ENCODE measurements at regions not wholly inside any gene's neighbourhood (a gene's known extent, or its start where the extent isn't known, plus 50 kb on each side); places are given as distances from the start of the nearest gene placed in this dataset.
"Not testable (repeated sequence)": the region's sequence is repeated elsewhere in the genome, so short reads cannot be mapped to it uniquely, and the experiment has no call there.

- DNase-seq: no peak
These were observed 134.4 kb upstream of the ASCC3 start for GRCh38 chr6:101015541-101015940.

- no peak for DNase-seq
These were observed 135.0 kb upstream of the ASCC3 start for GRCh38 chr6:101016163-101016562.

- no peak for DNase-seq
These were observed 137.0 kb upstream of the ASCC3 start for GRCh38 chr6:101018157-101018556.

- no peak for DNase-seq
These were observed 140.4 kb upstream of the ASCC3 start for GRCh38 chr6:101021504-101021903.

GRCh38 chr6:101042966-101043365 lies 161.8 kb upstream of the ASCC3 start:
- no peak for DNase-seq

GRCh38 chr6:101058296-101058695 lies 177.2 kb upstream of the ASCC3 start:
- DNase-seq: no peak

GRCh38 chr6:101066481-101066880 lies 185.4 kb upstream of the ASCC3 start:
- DNase-seq: no peak

- DNase-seq: no peak
These were observed 188.2 kb upstream of the ASCC3 start for GRCh38 chr6:101069191-101069795.

GRCh38 chr6:101070044-101070608 lies 189.0 kb upstream of the ASCC3 start:
- DNase-seq: no peak

- DNase-seq: no peak
These were observed 196.2 kb upstream of the ASCC3 start for GRCh38 chr6:101077344-101077743.

- no peak for DNase-seq
These were observed 198.7 kb upstream of the ASCC3 start for GRCh38 chr6:101079696-101080270.

- DNase-seq: no peak
These were observed 199.5 kb upstream of the ASCC3 start for GRCh38 chr6:101080597-101080996.

- no peak for DNase-seq
These were observed 202.5 kb upstream of the ASCC3 start for GRCh38 chr6:101083533-101084175.

GRCh38 chr6:101085327-101085726 lies 204.2 kb upstream of the ASCC3 start:
- DNase-seq: no peak

- no peak for DNase-seq
These were observed 205.3 kb upstream of the ASCC3 start for GRCh38 chr6:101086473-101086872.

- DNase-seq: no peak
These were observed 207.5 kb upstream of the ASCC3 start for GRCh38 chr6:101088594-101088993.

GRCh38 chr6:101089640-101090039 lies 208.5 kb upstream of the ASCC3 start:
- DNase-seq: no peak

- DNase-seq: no peak
These were observed 209.2 kb upstream of the ASCC3 start for GRCh38 chr6:101090281-101090680.

GRCh38 chr6:101098605-101099004 lies 217.5 kb upstream of the ASCC3 start:
- DNase-seq: not testable (repeated sequence)

- DNase-seq: no peak
These were observed 221.6 kb upstream of the ASCC3 start for GRCh38 chr6:101102702-101103101.

- DNase-seq: no peak
These were observed 227.2 kb upstream of the ASCC3 start for GRCh38 chr6:101108286-101108685.

- no peak for DNase-seq
These were observed 229.7 kb upstream of the ASCC3 start for GRCh38 chr6:101110814-101111213.

- no peak for DNase-seq
These were observed 232.5 kb upstream of the ASCC3 start for GRCh38 chr6:101113468-101114260.
